Left lung (tissue), 4 donors: ENCODE measurements at regions not wholly inside any gene's neighbourhood (a gene's known extent, or its start where the extent isn't known, plus 50 kb on each side); places are given as distances from the start of the nearest gene placed in this dataset.

Experiments
- ATAC-seq: fragments of 200-7000 bp; cut with Tn5 transposase; one replicate; pipeline ENCODE4 v1.9.1; 2020; ENCODE audit warnings: moderate library complexity
- DNase-seq, 4 donors: peaks; one replicate each; pipeline ENCODE4 v3.0.0-alpha.2; 2013 to 2020
- H3K27ac ChIP-seq, 2 donors: fragments of 200-600 bp; sonication (generic) in 1 of 2; one replicate each; pipeline versions ENCODE4 v1.5.0 to v1.8.0; 2020 to 2021
- H3K27me3 ChIP-seq, 2 donors: fragments of 200-600 bp; sonication (generic) in 1 of 2; one replicate each; pipeline versions ENCODE4 v1.5.0 to v1.8.0; 2020 to 2021
- H3K36me3 ChIP-seq, 2 donors: fragments of 200-600 bp; sonication (generic) in 1 of 2; one replicate each; pipeline versions ENCODE4 v1.5.0 to v1.8.0; 2020 to 2021
- H3K4me1 ChIP-seq, 2 donors: fragments of 200-600 bp; one replicate each; pipeline ENCODE4 v1.8.0; 2021
- H3K4me3 ChIP-seq, 2 donors: fragments of 200-600 bp; sonication (generic) in 1 of 2; one replicate each; pipeline versions ENCODE4 v1.5.0 to v1.8.0; 2020 to 2021; ENCODE audit warnings: mild to moderate bottlenecking in 1 of 2
- H3K9me3 ChIP-seq, 2 donors: fragments of 200-600 bp; sonication (generic) in 1 of 2; one replicate each; pipeline versions ENCODE4 v1.5.0 to v1.8.0; 2020 to 2021
- intact Hi-C, 2 donors: fragments of 100-400 bp; cut with DNase I; formaldehyde crosslinking; loops; one replicate each; pipeline versions ENCODE4 v1.11.2 to v1.14.2; 2022
- TF ChIP-seq, protein P1 (sequence below), 2 donors: fragments of 200-600 bp; sonication (generic) in 1 of 2; IDR thresholded peaks; one replicate each; pipeline versions ENCODE4 v1.5.0 to v1.8.0; 2021; ENCODE audit warnings: antibody characterized with exemption in 2 of 2
- donor health status: DM: no; HTN: yes; CAD: no.
- donor health status: DM: no; HTN: no; CAD: no.

DNA sequence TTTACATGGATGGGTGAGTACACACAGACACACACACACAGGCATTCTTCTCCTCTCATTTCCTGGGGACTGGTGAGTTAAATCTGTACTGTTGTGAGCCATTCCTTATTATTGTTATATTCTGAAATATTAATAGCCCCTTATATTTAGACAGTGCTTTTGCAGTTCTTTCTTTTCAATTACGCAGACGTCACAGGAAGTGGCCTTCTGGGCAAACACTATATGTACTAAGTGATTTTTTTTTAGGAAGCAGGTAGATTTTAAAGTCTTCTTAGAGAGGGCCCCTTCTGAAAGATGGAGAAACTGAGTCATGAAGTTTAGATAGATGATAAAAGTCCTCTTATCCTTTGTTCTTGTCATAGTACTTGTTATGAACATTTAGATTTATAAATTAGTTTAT is 1213.6 kb downstream of the VRK1 start:
- H3K27ac ChIP-seq: no peak overlapping the region
- ATAC-seq (no peak), DNase-seq (no peak)
- intact Hi-C loops: no loop called here
- H3K27me3 ChIP-seq: no peaks in the 10 kb centered on the region
- H3K36me3 ChIP-seq: no peaks in the 10 kb centered on the region
- H3K4me3 ChIP-seq: no peak overlapping the region
- TF ChIP-seq, protein P1, sequence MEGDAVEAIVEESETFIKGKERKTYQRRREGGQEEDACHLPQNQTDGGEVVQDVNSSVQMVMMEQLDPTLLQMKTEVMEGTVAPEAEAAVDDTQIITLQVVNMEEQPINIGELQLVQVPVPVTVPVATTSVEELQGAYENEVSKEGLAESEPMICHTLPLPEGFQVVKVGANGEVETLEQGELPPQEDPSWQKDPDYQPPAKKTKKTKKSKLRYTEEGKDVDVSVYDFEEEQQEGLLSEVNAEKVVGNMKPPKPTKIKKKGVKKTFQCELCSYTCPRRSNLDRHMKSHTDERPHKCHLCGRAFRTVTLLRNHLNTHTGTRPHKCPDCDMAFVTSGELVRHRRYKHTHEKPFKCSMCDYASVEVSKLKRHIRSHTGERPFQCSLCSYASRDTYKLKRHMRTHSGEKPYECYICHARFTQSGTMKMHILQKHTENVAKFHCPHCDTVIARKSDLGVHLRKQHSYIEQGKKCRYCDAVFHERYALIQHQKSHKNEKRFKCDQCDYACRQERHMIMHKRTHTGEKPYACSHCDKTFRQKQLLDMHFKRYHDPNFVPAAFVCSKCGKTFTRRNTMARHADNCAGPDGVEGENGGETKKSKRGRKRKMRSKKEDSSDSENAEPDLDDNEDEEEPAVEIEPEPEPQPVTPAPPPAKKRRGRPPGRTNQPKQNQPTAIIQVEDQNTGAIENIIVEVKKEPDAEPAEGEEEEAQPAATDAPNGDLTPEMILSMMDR (IDR thresholded peaks at IDR 0.05): no peak
- no peaks in the 10 kb centered on the region for H3K9me3 ChIP-seq
- no peaks in the 10 kb centered on the region for H3K4me1 ChIP-seq

DNA sequence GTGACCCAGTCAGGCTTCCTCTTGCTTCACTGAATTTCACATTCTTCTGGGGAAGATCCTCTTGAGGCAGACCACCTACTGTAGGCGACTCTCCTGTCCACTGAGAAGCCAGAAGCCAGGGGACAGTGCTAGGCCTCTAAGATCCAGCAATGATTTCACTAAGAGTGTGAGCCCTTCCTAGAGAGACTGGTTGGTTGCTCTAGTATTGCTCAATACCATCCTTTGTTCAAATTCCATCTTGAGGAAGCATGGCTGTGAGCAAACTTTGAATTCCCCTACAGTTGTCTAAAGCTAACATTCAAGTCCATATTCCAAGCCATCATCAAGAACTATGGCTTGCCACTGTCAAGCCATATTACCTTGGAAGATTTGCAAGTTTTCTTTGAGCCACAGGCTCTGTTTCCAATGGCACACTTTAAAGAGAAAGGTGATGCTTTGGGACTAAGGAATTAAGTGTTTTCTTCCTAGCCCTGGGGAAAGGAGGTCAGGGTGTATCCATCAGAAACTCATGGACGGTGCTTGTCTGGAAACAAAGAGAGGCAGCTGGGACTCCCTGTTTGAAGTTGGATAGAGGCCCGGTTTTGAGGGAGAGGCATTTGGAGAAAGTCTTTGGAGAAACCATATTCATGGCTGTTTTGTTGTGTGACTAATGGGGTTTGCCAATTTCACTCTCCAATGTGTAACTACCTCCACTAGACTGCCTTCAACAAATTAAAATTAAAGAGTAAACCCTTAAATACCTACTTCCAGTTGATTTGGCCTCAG is 1217.9 kb downstream of the VRK1 start:
- ATAC-seq: no peak
- H3K9me3 ChIP-seq: no peaks in the 10 kb centered on the region
- no peak overlapping the region for H3K4me3 ChIP-seq
- intact Hi-C loops: no loop called here
- no peaks in the 10 kb centered on the region for H3K4me1 ChIP-seq
- H3K27me3 ChIP-seq: no peaks in the 10 kb centered on the region
- no peak overlapping the region for H3K27ac ChIP-seq
- no peak for DNase-seq
- TF ChIP-seq, protein P1 (IDR thresholded peaks at IDR 0.05): no peak
- no peaks in the 10 kb centered on the region for H3K36me3 ChIP-seq

DNA sequence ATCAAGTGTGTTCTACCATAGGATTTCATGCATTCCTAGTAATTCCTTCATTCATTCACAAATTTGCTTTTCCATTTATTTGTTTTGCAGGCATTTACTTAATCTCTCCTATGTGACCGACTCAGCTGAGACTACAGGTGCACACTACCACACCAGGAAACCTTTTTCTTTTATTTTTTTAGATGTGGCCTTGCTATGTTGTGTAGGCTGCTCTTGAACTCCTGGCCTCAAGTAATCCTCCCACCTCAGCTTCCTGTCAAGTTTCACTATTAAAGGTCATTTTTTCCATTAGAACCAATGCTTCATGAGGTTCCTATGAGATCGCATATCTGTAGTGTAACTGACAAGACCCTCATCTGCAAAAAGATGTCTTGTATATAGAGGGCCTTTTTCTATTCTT is 1218.7 kb downstream of the VRK1 start:
- H3K4me3 ChIP-seq: no peak overlapping the region
- DNase-seq: no peak
- no peaks in the 10 kb centered on the region for H3K9me3 ChIP-seq
- TF ChIP-seq, protein P1 (IDR thresholded peaks at IDR 0.05): no peak
- ATAC-seq: no peak
- H3K27ac ChIP-seq: no peak overlapping the region
- H3K36me3 ChIP-seq: no peaks in the 10 kb centered on the region
- H3K27me3 ChIP-seq: no peaks in the 10 kb centered on the region
- no peaks in the 10 kb centered on the region for H3K4me1 ChIP-seq
- intact Hi-C loops: no loop called here

DNA sequence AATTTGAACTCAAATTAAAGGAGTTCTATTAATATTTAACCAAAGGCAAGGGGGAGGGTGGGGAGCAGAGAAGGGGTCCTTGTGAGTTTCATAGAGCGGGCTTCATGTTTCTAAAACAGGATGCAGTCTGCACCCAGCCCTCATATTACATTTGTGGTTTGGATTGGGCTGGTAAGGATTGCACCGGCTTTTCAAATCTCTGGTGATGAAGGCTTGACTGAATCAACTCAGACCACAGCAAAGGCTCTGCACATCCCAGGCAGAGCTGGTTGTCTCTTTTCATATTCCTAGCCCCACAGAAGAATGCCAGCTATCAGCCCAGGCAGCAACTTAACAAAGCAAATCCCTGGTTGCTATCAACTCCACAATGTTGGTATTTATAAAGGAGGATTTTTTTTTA is 1221.4 kb downstream of the VRK1 start:
- no peak for ATAC-seq

More for the DNA sequence above, 1221.4 kb downstream of the VRK1 start:
- H3K27me3 ChIP-seq: no peaks in the 10 kb centered on the region
- intact Hi-C loops: no loop called here
- DNase-seq: no peak
- H3K9me3 ChIP-seq: no peaks in the 10 kb centered on the region
- H3K4me3 ChIP-seq: no peak overlapping the region
- no peaks in the 10 kb centered on the region for H3K36me3 ChIP-seq
- H3K4me1 ChIP-seq: no peaks in the 10 kb centered on the region
- H3K27ac ChIP-seq: no peak overlapping the region
- TF ChIP-seq, protein P1 (IDR thresholded peaks at IDR 0.05): no peak
